Neural cell (in vitro differentiated cells): ENCODE measurements at regions not wholly inside any gene's neighbourhood (a gene's known extent, or its start where the extent isn't known, plus 50 kb on each side); places are given as distances from the start of the nearest gene placed in this dataset.

Source experiments
- H2AFZ ChIP-seq: fragments of 200-600, 300-800 bp; sonication (generic), shearing (Covaris generic); 2 replicates; pipeline ENCODE4 v1.6.0; 2014; ENCODE audit warnings: low read depth, mild to moderate bottlenecking, antibody characterized with exemption, low read length, moderate library complexity
- H3F3A ChIP-seq: fragments of 200-600 bp; shearing (Covaris generic); 2 replicates; pipeline ENCODE4 v1.6.1; 2016; ENCODE audit warnings: mild to moderate bottlenecking, moderate library complexity, mixed read lengths, antibody characterized with exemption, low read length; ENCODE audit not compliant: insufficient read depth, poor library complexity, severe bottlenecking
- H3K27ac ChIP-seq: fragments of 200-600, 300-800 bp; sonication (generic), shearing (Covaris generic); 2 replicates; pipeline ENCODE4 v1.5.1; 2014; ENCODE audit warnings: mild to moderate bottlenecking, low read length, moderate library complexity
- H3K27me3 ChIP-seq: fragments of 300-800, 200-600 bp; sonication (generic), shearing (Covaris generic); 2 replicates; pipeline ENCODE4 v1.6.0; 2014; ENCODE audit warnings: mild to moderate bottlenecking, low read depth, low read length, moderate library complexity; ENCODE audit not compliant: insufficient read depth
- H3K36me3 ChIP-seq: fragments of 300-800, 200-600 bp; sonication (generic), shearing (Covaris generic); 2 replicates; pipeline ENCODE4 v1.5.1; 2014; ENCODE audit warnings: mild to moderate bottlenecking, antibody characterized with exemption, low read length, moderate library complexity; ENCODE audit not compliant: insufficient read depth
- H3K4me2 ChIP-seq: fragments of 300-800, 200-600 bp; sonication (generic), shearing (Covaris generic); 2 replicates; pipeline ENCODE4 v1.6.0; 2014; ENCODE audit warnings: mild to moderate bottlenecking, low read length
- H3K4me3 ChIP-seq: fragments of 300-800, 200-600 bp; sonication (generic), shearing (Covaris generic); 2 replicates; pipeline ENCODE4 v1.5.1; 2014; ENCODE audit warnings: mild to moderate bottlenecking, low read length, moderate library complexity
- H3K79me2 ChIP-seq: fragments of 200-600 bp; shearing (Covaris generic); replicated peaks from 2 replicates; pipeline ENCODE4 v1.6.0; 2014; ENCODE audit warnings: mild to moderate bottlenecking, low read length, moderate library complexity; ENCODE audit not compliant: insufficient read depth
- H3K9ac ChIP-seq: fragments of 300-800, 200-600 bp; sonication (generic), shearing (Covaris generic); 2 replicates; pipeline ENCODE4 v1.6.1; 2016; ENCODE audit warnings: mild to moderate bottlenecking, low read length, mixed read lengths
- H3K9me2 ChIP-seq: fragments of 200-600 bp; shearing (Covaris generic); 2 replicates; pipeline ENCODE4 v1.6.1; 2016; ENCODE audit warnings: mild to moderate bottlenecking, low read length, mixed read lengths; ENCODE audit not compliant: insufficient read depth
- H3K9me3 ChIP-seq: fragments of 200-600, 300-800 bp; sonication (generic), shearing (Covaris generic); 2 replicates; pipeline ENCODE4 v1.6.1; 2016; ENCODE audit warnings: mild to moderate bottlenecking, mixed run types, low read length, moderate library complexity, mixed read lengths
- H4K20me1 ChIP-seq: fragments of 200-600 bp; shearing (Covaris generic); 2 replicates; pipeline ENCODE4 v1.6.1; 2016; ENCODE audit warnings: mild to moderate bottlenecking, mixed run types; ENCODE audit not compliant: insufficient read depth
- EP300 ChIP-seq: fragments of 450-650 bp; conservative IDR thresholded peaks from 2 replicates; pipeline ENCODE4 v1.6.1; 2014; ENCODE audit warnings: antibody characterized with exemption, mild to moderate bottlenecking, moderate library complexity; ENCODE audit not compliant: poor library complexity, severe bottlenecking
- EZH2 ChIP-seq: fragments of 200-600, 300-800 bp; shearing (Covaris generic), sonication (generic); IDR thresholded peaks from 2 replicates; pipeline ENCODE4 v1.6.1; 2014; ENCODE audit warnings: antibody characterized with exemption, low read length, borderline replicate concordance, mild to moderate bottlenecking; ENCODE audit not compliant: insufficient read depth, poor library complexity, severe bottlenecking
- MXI1 ChIP-seq: fragments of 450-650 bp; conservative IDR thresholded peaks from 2 replicates; pipeline ENCODE4 v1.6.1; 2014; ENCODE audit warnings: antibody characterized with exemption, mild to moderate bottlenecking; ENCODE audit not compliant: poor library complexity, severe bottlenecking
- POLR2AphosphoS5 ChIP-seq: IDR thresholded peaks from 2 replicates; pipeline ENCODE4 v1.6.1; 2012
- RAD21 ChIP-seq: fragments of 450-650 bp; conservative IDR thresholded peaks from 2 replicates; pipeline ENCODE4 v1.6.1; 2014; ENCODE audit warnings: antibody characterized with exemption, mild to moderate bottlenecking, moderate library complexity
- SMC3 ChIP-seq: fragments of 450-650 bp; conservative IDR thresholded peaks from 2 replicates; pipeline ENCODE4 v1.6.1; 2014; ENCODE audit warnings: antibody characterized with exemption, mild to moderate bottlenecking, moderate library complexity; ENCODE audit not compliant: poor library complexity
- TAF1 ChIP-seq: IDR thresholded peaks from 2 replicates; pipeline ENCODE4 v1.6.1; 2012; ENCODE audit warnings: low read depth
- TF ChIP-seq, protein P1 (sequence below): fragments of 450-650 bp; IDR thresholded peaks from 2 replicates; pipeline ENCODE4 v1.5.1; 2014; ENCODE audit warnings: antibody characterized with exemption, mild to moderate bottlenecking, moderate library complexity; ENCODE audit not compliant: poor library complexity, severe bottlenecking
- TF ChIP-seq, protein P2 (sequence below): IDR thresholded peaks from 2 replicates; pipeline ENCODE4 v1.6.1; 2012; ENCODE audit warnings: borderline replicate concordance

DNA sequence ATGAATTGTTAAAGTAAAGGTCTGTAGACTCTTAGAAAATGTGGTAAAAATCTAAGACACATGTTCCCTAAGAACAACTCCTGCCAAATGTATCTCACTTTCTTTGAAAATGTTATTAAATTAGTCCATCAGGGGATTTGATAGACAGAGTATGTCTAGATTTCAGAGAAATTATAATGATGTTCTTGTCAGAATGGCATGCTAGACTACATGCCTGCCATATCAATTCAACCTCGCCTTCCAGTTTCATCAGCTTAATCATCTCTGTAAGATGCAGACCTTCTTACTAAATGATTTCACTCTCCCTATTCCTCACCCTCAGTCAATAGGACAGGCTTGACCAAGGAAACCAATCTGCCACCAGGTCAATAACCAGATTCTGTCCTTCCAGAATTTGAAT is 368.4 kb downstream of the TXNL1 start:
- H3K4me3 ChIP-seq = no peak overlapping the region
- H3K9me2 ChIP-seq = no peaks in the 10 kb centered on the region
- no peaks in the 10 kb centered on the region for H3K27me3 ChIP-seq
- H4K20me1 ChIP-seq = no peaks in the 10 kb centered on the region
- no peak overlapping the region for H3K27ac ChIP-seq
- no peaks in the 10 kb centered on the region for H3K9me3 ChIP-seq
- no peaks in the 10 kb centered on the region for H3F3A ChIP-seq
- H2AFZ ChIP-seq = no peak overlapping the region
- H3K36me3 ChIP-seq = no peaks in the 10 kb centered on the region
- no peaks in the 10 kb centered on the region for H3K79me2 ChIP-seq
- TF ChIP-seq, protein P1, sequence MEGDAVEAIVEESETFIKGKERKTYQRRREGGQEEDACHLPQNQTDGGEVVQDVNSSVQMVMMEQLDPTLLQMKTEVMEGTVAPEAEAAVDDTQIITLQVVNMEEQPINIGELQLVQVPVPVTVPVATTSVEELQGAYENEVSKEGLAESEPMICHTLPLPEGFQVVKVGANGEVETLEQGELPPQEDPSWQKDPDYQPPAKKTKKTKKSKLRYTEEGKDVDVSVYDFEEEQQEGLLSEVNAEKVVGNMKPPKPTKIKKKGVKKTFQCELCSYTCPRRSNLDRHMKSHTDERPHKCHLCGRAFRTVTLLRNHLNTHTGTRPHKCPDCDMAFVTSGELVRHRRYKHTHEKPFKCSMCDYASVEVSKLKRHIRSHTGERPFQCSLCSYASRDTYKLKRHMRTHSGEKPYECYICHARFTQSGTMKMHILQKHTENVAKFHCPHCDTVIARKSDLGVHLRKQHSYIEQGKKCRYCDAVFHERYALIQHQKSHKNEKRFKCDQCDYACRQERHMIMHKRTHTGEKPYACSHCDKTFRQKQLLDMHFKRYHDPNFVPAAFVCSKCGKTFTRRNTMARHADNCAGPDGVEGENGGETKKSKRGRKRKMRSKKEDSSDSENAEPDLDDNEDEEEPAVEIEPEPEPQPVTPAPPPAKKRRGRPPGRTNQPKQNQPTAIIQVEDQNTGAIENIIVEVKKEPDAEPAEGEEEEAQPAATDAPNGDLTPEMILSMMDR = no peak
- TF ChIP-seq, protein P2, sequence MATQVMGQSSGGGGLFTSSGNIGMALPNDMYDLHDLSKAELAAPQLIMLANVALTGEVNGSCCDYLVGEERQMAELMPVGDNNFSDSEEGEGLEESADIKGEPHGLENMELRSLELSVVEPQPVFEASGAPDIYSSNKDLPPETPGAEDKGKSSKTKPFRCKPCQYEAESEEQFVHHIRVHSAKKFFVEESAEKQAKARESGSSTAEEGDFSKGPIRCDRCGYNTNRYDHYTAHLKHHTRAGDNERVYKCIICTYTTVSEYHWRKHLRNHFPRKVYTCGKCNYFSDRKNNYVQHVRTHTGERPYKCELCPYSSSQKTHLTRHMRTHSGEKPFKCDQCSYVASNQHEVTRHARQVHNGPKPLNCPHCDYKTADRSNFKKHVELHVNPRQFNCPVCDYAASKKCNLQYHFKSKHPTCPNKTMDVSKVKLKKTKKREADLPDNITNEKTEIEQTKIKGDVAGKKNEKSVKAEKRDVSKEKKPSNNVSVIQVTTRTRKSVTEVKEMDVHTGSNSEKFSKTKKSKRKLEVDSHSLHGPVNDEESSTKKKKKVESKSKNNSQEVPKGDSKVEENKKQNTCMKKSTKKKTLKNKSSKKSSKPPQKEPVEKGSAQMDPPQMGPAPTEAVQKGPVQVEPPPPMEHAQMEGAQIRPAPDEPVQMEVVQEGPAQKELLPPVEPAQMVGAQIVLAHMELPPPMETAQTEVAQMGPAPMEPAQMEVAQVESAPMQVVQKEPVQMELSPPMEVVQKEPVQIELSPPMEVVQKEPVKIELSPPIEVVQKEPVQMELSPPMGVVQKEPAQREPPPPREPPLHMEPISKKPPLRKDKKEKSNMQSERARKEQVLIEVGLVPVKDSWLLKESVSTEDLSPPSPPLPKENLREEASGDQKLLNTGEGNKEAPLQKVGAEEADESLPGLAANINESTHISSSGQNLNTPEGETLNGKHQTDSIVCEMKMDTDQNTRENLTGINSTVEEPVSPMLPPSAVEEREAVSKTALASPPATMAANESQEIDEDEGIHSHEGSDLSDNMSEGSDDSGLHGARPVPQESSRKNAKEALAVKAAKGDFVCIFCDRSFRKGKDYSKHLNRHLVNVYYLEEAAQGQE = peak; percentile 38
- TF ChIP-seq MXI1 (peak; percentile 38), RAD21 (no peak), EP300 (peak; percentile 97), POLR2AphosphoS5 (peak; percentile 80), SMC3 (no peak), TAF1 (no peak), EZH2 (no peak)
- H3K4me2 ChIP-seq = no peak overlapping the region
- no peak overlapping the region for H3K9ac ChIP-seq

DNA sequence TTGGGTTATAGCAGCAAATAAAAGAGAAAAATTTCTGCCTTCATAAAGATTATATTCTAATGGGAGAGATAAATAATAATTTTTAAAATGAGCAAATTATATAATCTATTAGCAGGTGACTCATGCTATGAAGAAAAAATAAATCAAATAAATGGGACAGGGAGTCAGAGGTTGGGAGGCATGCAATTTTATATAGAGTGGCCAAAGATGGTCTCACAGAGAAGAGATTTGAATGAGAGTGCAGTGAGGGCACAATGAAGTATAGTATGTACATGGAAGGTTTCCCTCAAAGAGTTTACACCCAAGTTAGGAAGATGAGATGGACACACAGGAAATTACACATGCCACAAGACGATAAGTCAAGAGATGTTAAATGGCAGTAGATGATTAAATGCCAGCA is 369.4 kb downstream of the TXNL1 start:
- no peaks in the 10 kb centered on the region for H3K79me2 ChIP-seq
- no peaks in the 10 kb centered on the region for H3K9me3 ChIP-seq
- no peaks in the 10 kb centered on the region for H3K9me2 ChIP-seq
- H3K27ac ChIP-seq = no peak overlapping the region
- no peaks in the 10 kb centered on the region for H3K36me3 ChIP-seq
- no peak for TF ChIP-seq TAF1
- TF ChIP-seq POLR2AphosphoS5 = no peak
- TF ChIP-seq, protein P1 = no peak
- no peak for TF ChIP-seq SMC3
- TF ChIP-seq RAD21 = no peak
- no peak for TF ChIP-seq EP300
- TF ChIP-seq EZH2 = no peak
- TF ChIP-seq, protein P2 = no peak
- TF ChIP-seq MXI1 = no peak
- no peak overlapping the region for H3K9ac ChIP-seq
- H4K20me1 ChIP-seq = no peaks in the 10 kb centered on the region
- no peaks in the 10 kb centered on the region for H3K27me3 ChIP-seq
- no peak overlapping the region for H2AFZ ChIP-seq
- no peak overlapping the region for H3K4me2 ChIP-seq
- no peak overlapping the region for H3K4me3 ChIP-seq
- H3F3A ChIP-seq = no peaks in the 10 kb centered on the region
